PC-9 (cell line): ENCODE measurements at regions not wholly inside any gene's neighbourhood (a gene's known extent, or its start where the extent isn't known, plus 50 kb on each side); places are given as distances from the start of the nearest gene placed in this dataset.

ENCODE experiments used
- EZH2 ChIP-seq: fragments of 200-600 bp; sonication (generic); IDR thresholded peaks from 2 replicates; pipeline ENCODE4 v1.8.0; 2017; ENCODE audit warnings: antibody characterized with exemption, low read depth
- TF ChIP-seq, protein P1 (sequence below): fragments of 200-600 bp; sonication (generic); conservative IDR thresholded peaks from 2 replicates; pipeline ENCODE4 v1.6.1; 2017; ENCODE audit warnings: mixed run types, antibody characterized with exemption, mild to moderate bottlenecking, moderate library complexity

DNA sequence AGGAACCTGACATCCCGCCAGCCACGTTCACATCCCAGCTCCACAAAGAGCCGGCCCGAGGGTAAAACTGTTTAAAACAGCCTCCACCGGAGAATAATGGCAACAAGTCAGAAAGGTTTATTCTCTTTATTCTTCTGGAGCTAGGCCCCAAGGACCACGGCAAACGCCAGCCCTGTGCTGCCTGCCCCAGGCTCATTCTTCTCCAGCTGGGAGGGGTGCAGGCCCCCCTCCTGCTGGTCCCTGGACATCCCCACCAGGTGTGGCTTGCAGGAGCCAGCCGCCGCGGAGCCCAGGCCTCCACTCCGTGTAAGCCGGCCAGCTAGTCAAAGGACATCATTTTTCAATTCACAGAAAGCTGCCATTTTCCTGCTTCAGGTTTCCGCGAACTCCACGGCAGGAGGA, 65.8 kb upstream of the SALL3 start:
- TF ChIP-seq, protein P1, sequence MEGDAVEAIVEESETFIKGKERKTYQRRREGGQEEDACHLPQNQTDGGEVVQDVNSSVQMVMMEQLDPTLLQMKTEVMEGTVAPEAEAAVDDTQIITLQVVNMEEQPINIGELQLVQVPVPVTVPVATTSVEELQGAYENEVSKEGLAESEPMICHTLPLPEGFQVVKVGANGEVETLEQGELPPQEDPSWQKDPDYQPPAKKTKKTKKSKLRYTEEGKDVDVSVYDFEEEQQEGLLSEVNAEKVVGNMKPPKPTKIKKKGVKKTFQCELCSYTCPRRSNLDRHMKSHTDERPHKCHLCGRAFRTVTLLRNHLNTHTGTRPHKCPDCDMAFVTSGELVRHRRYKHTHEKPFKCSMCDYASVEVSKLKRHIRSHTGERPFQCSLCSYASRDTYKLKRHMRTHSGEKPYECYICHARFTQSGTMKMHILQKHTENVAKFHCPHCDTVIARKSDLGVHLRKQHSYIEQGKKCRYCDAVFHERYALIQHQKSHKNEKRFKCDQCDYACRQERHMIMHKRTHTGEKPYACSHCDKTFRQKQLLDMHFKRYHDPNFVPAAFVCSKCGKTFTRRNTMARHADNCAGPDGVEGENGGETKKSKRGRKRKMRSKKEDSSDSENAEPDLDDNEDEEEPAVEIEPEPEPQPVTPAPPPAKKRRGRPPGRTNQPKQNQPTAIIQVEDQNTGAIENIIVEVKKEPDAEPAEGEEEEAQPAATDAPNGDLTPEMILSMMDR, result no peak
- TF ChIP-seq EZH2, result no peak
